CD4-positive, CD25-positive, alpha-beta regulatory T cell (primary cell): ENCODE measurements at regions not wholly inside any gene's neighbourhood (a gene's known extent, or its start where the extent isn't known, plus 50 kb on each side); places are given as distances from the start of the nearest gene placed in this dataset.

Experiments
- ATAC-seq, 2 donors: fragments of 150-1000 bp; cut with Tn5 transposase; one replicate each; pipeline ENCODE4 v1.10.0; 2021; ENCODE audit warnings: low read depth in 2 of 2, moderate number of reproducible peaks in 2 of 2, moderate library complexity in 1 of 2
- DNase-seq, 3 donors: peaks; one replicate each; pipeline versions ENCODE4 v3.0.0 to v3.0.0-alpha.2; 2012 to 2022; ENCODE audit warnings: mixed read lengths in 1 of 3
- H3K27ac ChIP-seq: one replicate; pipeline ENCODE4 v1.7.0; 2013; ENCODE audit warnings: mild to moderate bottlenecking, low read length; ENCODE audit not compliant: insufficient read depth, poor library complexity, severe bottlenecking
- H3K27me3 ChIP-seq: one replicate; pipeline ENCODE4 v1.7.0; 2013; ENCODE audit warnings: low read length; ENCODE audit not compliant: control insufficient read depth, insufficient read depth
- H3K36me3 ChIP-seq: one replicate; pipeline ENCODE4 v1.7.0; 2013; ENCODE audit warnings: mild to moderate bottlenecking, low read length, moderate library complexity; ENCODE audit not compliant: control insufficient read depth, insufficient read depth
- H3K4me1 ChIP-seq: 2 replicates; pipeline ENCODE4 v1.7.0; 2013; ENCODE audit warnings: mild to moderate bottlenecking, low read length; ENCODE audit not compliant: insufficient read depth, control insufficient read depth, poor library complexity, severe bottlenecking
- H3K4me3 ChIP-seq: one replicate; pipeline ENCODE4 v1.7.0; 2013; ENCODE audit warnings: low read depth, mild to moderate bottlenecking, low read length, moderate library complexity
- H3K9me3 ChIP-seq, 2 experiments: 1 replicate in 1 of 2; 2 replicates in 1 of 2; pipeline ENCODE4 v1.7.0; 2013; ENCODE audit warnings: low read length in 2 of 2, mild to moderate bottlenecking in 1 of 2, moderate library complexity in 1 of 2; ENCODE audit not compliant: control insufficient read depth in 2 of 2
- H3K27ac Mint-ChIP-seq, 3 donors: one replicate each; pipeline ENCODE4 v1.8.0; 2020 to 2022; ENCODE audit warnings: mild to moderate bottlenecking in 3 of 3, mixed read lengths in 3 of 3, moderate library complexity in 2 of 3
- H3K27me3 Mint-ChIP-seq: one replicate; pipeline ENCODE4 v1.8.0; 2022; ENCODE audit warnings: mild to moderate bottlenecking, mixed read lengths
- H3K36me3 Mint-ChIP-seq: one replicate; pipeline ENCODE4 v1.8.0; 2020; ENCODE audit warnings: mixed read lengths
- H3K4me1 Mint-ChIP-seq, 4 donors: one replicate each; pipeline ENCODE4 v1.8.0; 2020 to 2022; ENCODE audit warnings: mixed read lengths in 4 of 4, mild to moderate bottlenecking in 1 of 4
- H3K4me3 Mint-ChIP-seq, 4 donors: one replicate each; pipeline ENCODE4 v1.8.0; 2020 to 2022; ENCODE audit warnings: mild to moderate bottlenecking in 4 of 4, mixed read lengths in 4 of 4, moderate library complexity in 3 of 4
- H3K9me3 Mint-ChIP-seq, 7 donors: one replicate each; pipeline ENCODE4 v1.8.0; 2020 to 2022; ENCODE audit warnings: mixed read lengths in 7 of 7, mild to moderate bottlenecking in 3 of 7, moderate library complexity in 2 of 7

- Histone ChIP-seq H3K36me3 (no peaks in the 10 kb centered on the region), H3K27me3 (no peaks in the 10 kb centered on the region), H3K27ac (no peak overlapping the region), H3K4me3 (no peak overlapping the region), H3K4me1 (no peaks in the 10 kb centered on the region), H3K9me3 (no peaks in the 10 kb centered on the region)
- peaks cover 0 to 8% (median 4%) of the 10 kb centered on the region in 7 donors for H3K9me3 Mint-ChIP-seq
- H3K27me3 Mint-ChIP-seq = no peaks in the 10 kb centered on the region
- DNase-seq = no peak
- ATAC-seq = no peak
- no peak overlapping the region for H3K4me3 Mint-ChIP-seq
- no peaks in the 10 kb centered on the region for H3K36me3 Mint-ChIP-seq
- no peaks in the 10 kb centered on the region for H3K4me1 Mint-ChIP-seq
- no peak overlapping the region for H3K27ac Mint-ChIP-seq
These were observed 65.6 kb upstream of the PCDH18 start for GRCh38 chr4:137597752-137598430.

DNA sequence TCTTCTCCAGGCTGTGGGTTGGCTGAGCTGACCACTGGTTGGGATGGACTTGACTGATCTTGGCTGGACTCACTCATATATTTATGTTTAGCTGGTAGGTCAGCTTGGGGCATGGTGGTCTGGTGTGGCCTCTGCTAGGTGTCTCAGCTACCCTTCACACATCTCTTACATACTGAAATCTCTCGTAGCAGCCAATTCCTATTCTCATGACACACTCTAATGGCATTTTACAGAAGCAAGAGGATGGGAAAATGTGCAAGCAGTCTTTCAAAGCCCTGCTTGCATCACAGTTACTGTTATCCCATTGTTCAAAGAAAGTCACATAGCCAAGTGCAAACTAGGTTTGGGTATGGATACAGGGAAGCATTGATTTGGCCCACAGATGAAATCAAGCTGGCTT lies 55.5 kb upstream of the PCDH18 start:
- no peak for ATAC-seq
- no peak for DNase-seq
- Mint-ChIP-seq H3K9me3 (peaks cover 3 to 14% (median 7%) of the 10 kb centered on the region in 7 donors), H3K36me3 (no peaks in the 10 kb centered on the region), H3K27ac (no peak overlapping the region), H3K4me3 (no peak overlapping the region), H3K27me3 (peaks cover 4% of the 10 kb centered on the region), H3K4me1 (no peaks in the 10 kb centered on the region)
- H3K4me1 ChIP-seq = no peaks in the 10 kb centered on the region
- H3K9me3 ChIP-seq = no peaks in the 10 kb centered on the region
- no peak overlapping the region for H3K27ac ChIP-seq
- H3K4me3 ChIP-seq = no peak overlapping the region
- no peaks in the 10 kb centered on the region for H3K36me3 ChIP-seq
- no peaks in the 10 kb centered on the region for H3K27me3 ChIP-seq

DNA sequence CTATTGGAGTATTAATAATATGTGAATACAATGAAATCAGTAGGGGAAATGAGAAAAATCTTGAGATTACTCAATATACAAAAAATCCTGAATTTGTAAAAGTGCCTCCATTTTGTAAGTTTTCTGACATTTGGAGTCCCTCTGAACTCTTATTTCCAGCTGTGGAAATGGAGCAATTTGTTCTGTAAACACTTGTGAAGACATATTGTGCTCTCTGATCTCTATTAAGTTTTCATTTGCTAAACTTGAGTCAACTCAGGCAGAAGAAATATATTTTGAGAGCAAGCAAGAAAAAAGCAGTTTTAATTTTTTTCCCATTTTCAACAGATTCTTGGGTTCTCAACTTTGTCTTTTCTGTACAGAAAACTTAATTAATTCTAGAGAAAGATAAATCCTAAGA lies 51.4 kb upstream of the PCDH18 start:
- Mint-ChIP-seq H3K9me3 (peaks cover under 1 to 14% (median 5%) of the 10 kb centered on the region in 7 donors), H3K27me3 (no peaks in the 10 kb centered on the region), H3K27ac (no peak overlapping the region), H3K4me3 (no peak overlapping the region), H3K36me3 (no peaks in the 10 kb centered on the region), H3K4me1 (no peaks in the 10 kb centered on the region)
- DNase-seq = no peak
- no peak for ATAC-seq
- H3K36me3 ChIP-seq = no peaks in the 10 kb centered on the region
- H3K9me3 ChIP-seq = no peaks in the 10 kb centered on the region
- H3K27ac ChIP-seq = no peak overlapping the region
- H3K27me3 ChIP-seq = no peaks in the 10 kb centered on the region
- H3K4me1 ChIP-seq = no peaks in the 10 kb centered on the region
- no peak overlapping the region for H3K4me3 ChIP-seq
